Activated CD4-positive, alpha-beta T cell treated with anti-CD3 and anti-CD28 coated beads, Interleukin-2, amount 10 ng/mL, durations not matched to agents 7 days and 5 days (primary cell): ENCODE measurements at regions not wholly inside any gene's neighbourhood (a gene's known extent, or its start where the extent isn't known, plus 50 kb on each side); places are given as distances from the start of the nearest gene placed in this dataset.

Source experiments
- CTCF ChIA-PET: fragments of 350-600 bp; sonication (Branson Sonifier 250); formaldehyde crosslinking; loops from one replicate; lab custom pipeline; 2021; ENCODE audit warnings: antibody characterized with exemption; lab: Charles Lee
- POLR2A ChIA-PET: fragments of 350-600 bp; sonication (Branson Sonifier 250); formaldehyde crosslinking; loops from one replicate; lab custom pipeline; 2021; ENCODE audit warnings: antibody characterized with exemption; lab: Charles Lee
- DNase-seq: peaks from one replicate; pipeline ENCODE4 v3.0.0-alpha.2; 2020
- H3K27ac Mint-ChIP-seq: one replicate; pipeline ENCODE4 v1.8.0; 2021; ENCODE audit warnings: mild to moderate bottlenecking, moderate library complexity, mixed read lengths
- H3K27me3 Mint-ChIP-seq: one replicate; pipeline ENCODE4 v1.8.0; 2021; ENCODE audit warnings: mixed read lengths
- H3K36me3 Mint-ChIP-seq: one replicate; pipeline ENCODE4 v1.8.0; 2021; ENCODE audit warnings: low read depth, mixed read lengths
- H3K4me1 Mint-ChIP-seq: one replicate; pipeline ENCODE4 v1.8.0; 2021; ENCODE audit warnings: mixed read lengths
- H3K4me3 Mint-ChIP-seq: one replicate; pipeline ENCODE4 v1.8.0; 2021; ENCODE audit warnings: mild to moderate bottlenecking, moderate library complexity, mixed read lengths
- H3K9me3 Mint-ChIP-seq: one replicate; pipeline ENCODE4 v1.8.0; 2021; ENCODE audit warnings: mixed read lengths

- POLR2A ChIA-PET, result no interaction called here
- Mint-ChIP-seq H3K4me1 (no peaks in the 10 kb centered on the region), H3K27me3 (no peaks in the 10 kb centered on the region), H3K36me3 (no peaks in the 10 kb centered on the region), H3K27ac (no peak overlapping the region), H3K9me3 (peaks cover 2% of the 10 kb centered on the region), H3K4me3 (no peak overlapping the region)
- DNase-seq, result no peak
- CTCF ChIA-PET, result interaction anchor here (0.7 kb wide), 1 partner anchor 930 kb away, joined by 3 read pairs; no protein-coding TSS in a partner anchor
Observed at GRCh38 chr21:21921410-21922232, 923.4 kb downstream of the NCAM2 start.

GRCh38 chr21:21929226-21929625, 931.0 kb downstream of the NCAM2 start:
- Mint-ChIP-seq H3K27ac (no peak overlapping the region), H3K27me3 (no peaks in the 10 kb centered on the region), H3K4me3 (no peak overlapping the region), H3K36me3 (no peaks in the 10 kb centered on the region), H3K4me1 (no peaks in the 10 kb centered on the region), H3K9me3 (no peaks in the 10 kb centered on the region)
- no peak for DNase-seq
- ChIA-PET POLR2A (no interaction called here), CTCF (no interaction called here)

- Mint-ChIP-seq H3K9me3 (no peaks in the 10 kb centered on the region), H3K4me3 (no peak overlapping the region), H3K27ac (no peak overlapping the region), H3K4me1 (no peaks in the 10 kb centered on the region), H3K27me3 (no peaks in the 10 kb centered on the region), H3K36me3 (no peaks in the 10 kb centered on the region)
- DNase-seq, result no peak
- POLR2A ChIA-PET, result no interaction called here
- CTCF ChIA-PET, result no interaction called here
Observed at GRCh38 chr21:21929789-21930188, 931.6 kb downstream of the NCAM2 start.

GRCh38 chr21:21952566-21952965, 954.4 kb downstream of the NCAM2 start:
- Mint-ChIP-seq H3K27me3 (no peaks in the 10 kb centered on the region), H3K9me3 (no peaks in the 10 kb centered on the region), H3K36me3 (no peaks in the 10 kb centered on the region), H3K27ac (no peak overlapping the region), H3K4me1 (no peaks in the 10 kb centered on the region), H3K4me3 (no peak overlapping the region)
- ChIA-PET CTCF (no interaction called here), POLR2A (no interaction called here)
- DNase-seq, result no peak

GRCh38 chr21:21955204-21955603, 957.0 kb downstream of the NCAM2 start:
- Mint-ChIP-seq H3K27ac (no peak overlapping the region), H3K36me3 (no peaks in the 10 kb centered on the region), H3K9me3 (no peaks in the 10 kb centered on the region), H3K27me3 (no peaks in the 10 kb centered on the region), H3K4me1 (no peaks in the 10 kb centered on the region), H3K4me3 (no peak overlapping the region)
- POLR2A ChIA-PET, result no interaction called here
- CTCF ChIA-PET, result no interaction called here
- DNase-seq, result no peak

GRCh38 chr21:21957490-21957889, 959.3 kb downstream of the NCAM2 start:
- Mint-ChIP-seq H3K4me3 (no peak overlapping the region), H3K27me3 (no peaks in the 10 kb centered on the region), H3K4me1 (no peaks in the 10 kb centered on the region), H3K36me3 (no peaks in the 10 kb centered on the region), H3K27ac (no peak overlapping the region), H3K9me3 (no peaks in the 10 kb centered on the region)
- no peak for DNase-seq
- ChIA-PET CTCF (no interaction called here), POLR2A (no interaction called here)

- no peak overlapping the region for H3K27ac Mint-ChIP-seq
- H3K9me3 Mint-ChIP-seq, result peaks cover 10% of the 10 kb centered on the region
- no peaks in the 10 kb centered on the region for H3K36me3 Mint-ChIP-seq
- CTCF ChIA-PET, result no interaction called here
- no peak overlapping the region for H3K4me3 Mint-ChIP-seq
- H3K4me1 Mint-ChIP-seq, result no peaks in the 10 kb centered on the region
- no peaks in the 10 kb centered on the region for H3K27me3 Mint-ChIP-seq
- DNase-seq, result no peak
- POLR2A ChIA-PET, result no interaction called here
Observed at GRCh38 chr21:21963911-21964310, 965.7 kb downstream of the NCAM2 start.

GRCh38 chr21:21968810-21969209, 970.6 kb downstream of the NCAM2 start:
- POLR2A ChIA-PET, result no interaction called here
- H3K4me3 Mint-ChIP-seq, result no peak overlapping the region
- peaks cover 10% of the 10 kb centered on the region for H3K9me3 Mint-ChIP-seq

GRCh38 chr21:21969211-21969610, 971.0 kb downstream of the NCAM2 start:
- no peaks in the 10 kb centered on the region for H3K36me3 Mint-ChIP-seq
- no peaks in the 10 kb centered on the region for H3K27me3 Mint-ChIP-seq
- ChIA-PET POLR2A (no interaction called here), CTCF (no interaction called here)
- no peak overlapping the region for H3K27ac Mint-ChIP-seq
- no peaks in the 10 kb centered on the region for H3K4me1 Mint-ChIP-seq
- no peak for DNase-seq
- H3K4me3 Mint-ChIP-seq, result no peak overlapping the region
- H3K9me3 Mint-ChIP-seq, result peaks cover 10% of the 10 kb centered on the region

More at GRCh38 chr21:21968810-21969209, 970.6 kb downstream of the NCAM2 start:
- H3K27me3 Mint-ChIP-seq, result no peaks in the 10 kb centered on the region
- H3K27ac Mint-ChIP-seq, result no peak overlapping the region
- CTCF ChIA-PET, result no interaction called here
- no peaks in the 10 kb centered on the region for H3K36me3 Mint-ChIP-seq
- DNase-seq, result no peak
- H3K4me1 Mint-ChIP-seq, result no peaks in the 10 kb centered on the region

- no peak overlapping the region for H3K27ac Mint-ChIP-seq
- ChIA-PET CTCF (no interaction called here), POLR2A (no interaction called here)
- H3K4me3 Mint-ChIP-seq, result no peak overlapping the region
- H3K9me3 Mint-ChIP-seq, result peaks cover 5% of the 10 kb centered on the region
- no peaks in the 10 kb centered on the region for H3K36me3 Mint-ChIP-seq
- no peak for DNase-seq
- no peaks in the 10 kb centered on the region for H3K4me1 Mint-ChIP-seq
- no peaks in the 10 kb centered on the region for H3K27me3 Mint-ChIP-seq
Observed at GRCh38 chr21:21971384-21971783, 973.2 kb downstream of the NCAM2 start.

- ChIA-PET CTCF (no interaction called here), POLR2A (no interaction called here)
- Mint-ChIP-seq H3K27me3 (no peaks in the 10 kb centered on the region), H3K4me1 (no peaks in the 10 kb centered on the region), H3K9me3 (no peaks in the 10 kb centered on the region), H3K4me3 (no peak overlapping the region), H3K36me3 (no peaks in the 10 kb centered on the region), H3K27ac (no peak overlapping the region)
- no peak for DNase-seq
Observed at GRCh38 chr21:21973806-21974205, 975.6 kb downstream of the NCAM2 start.

GRCh38 chr21:21996891-21997290, 998.7 kb downstream of the NCAM2 start:
- Mint-ChIP-seq H3K4me3 (no peak overlapping the region), H3K27me3 (no peaks in the 10 kb centered on the region), H3K27ac (no peak overlapping the region), H3K4me1 (peaks cover 7% of the 10 kb centered on the region), H3K36me3 (no peaks in the 10 kb centered on the region), H3K9me3 (peaks cover 3% of the 10 kb centered on the region)
- ChIA-PET POLR2A (no interaction called here), CTCF (no interaction called here)
- no peak for DNase-seq

GRCh38 chr21:21997390-21998333, 999.5 kb downstream of the NCAM2 start:
- POLR2A ChIA-PET, result no interaction called here
- H3K9me3 Mint-ChIP-seq, result peaks cover 3% of the 10 kb centered on the region
- no peaks in the 10 kb centered on the region for H3K27me3 Mint-ChIP-seq
- H3K4me3 Mint-ChIP-seq, result no peak overlapping the region
- peaks cover 7% of the 10 kb centered on the region for H3K4me1 Mint-ChIP-seq
- H3K27ac Mint-ChIP-seq, result peak overlapping the region; percentile 75
- H3K36me3 Mint-ChIP-seq, result no peaks in the 10 kb centered on the region
- CTCF ChIA-PET, result no interaction called here
- no peak for DNase-seq
